B cell (primary cell): ENCODE measurements at regions not wholly inside any gene's neighbourhood (a gene's known extent, or its start where the extent isn't known, plus 50 kb on each side); places are given as distances from the start of the nearest gene placed in this dataset.

Experiments used
- ATAC-seq: fragments of 200-7000 bp; cut with Tn5 transposase; one replicate; pipeline ENCODE4 v1.10.0; 2021; ENCODE audit warnings: low read depth, mild to moderate bottlenecking, moderate number of reproducible peaks, moderate library complexity
- CTCF ChIA-PET: fragments of 350-600 bp; sonication (Branson Sonifier 250); formaldehyde crosslinking; loops from one replicate; lab custom pipeline; 2021; ENCODE audit warnings: antibody characterized with exemption, inconsistent platforms; lab: Charles Lee
- POLR2A ChIA-PET: fragments of 350-600 bp; sonication (Branson Sonifier 250); formaldehyde crosslinking; loops from one replicate; lab custom pipeline; 2021; ENCODE audit warnings: antibody characterized with exemption; lab: Charles Lee
- DNase-seq: peaks from one replicate; pipeline ENCODE4 v3.0.0; 2013
- H2AFZ ChIP-seq: 2 replicates; pipeline ENCODE4 v1.6.1; 2012; ENCODE audit warnings: mild to moderate bottlenecking, low read depth, low read length; ENCODE audit not compliant: insufficient read depth, poor library complexity, severe bottlenecking
- H3K27ac ChIP-seq, 2 donors: 1 replicate in 1 of 2; 2 replicates in 1 of 2; pipeline ENCODE4 v1.5.1; 2012 to 2013; ENCODE audit warnings: low read length in 2 of 2, mild to moderate bottlenecking in 2 of 2, moderate library complexity in 1 of 2
- H3K27me3 ChIP-seq, 4 experiments: fragments of 200-600 bp in 1 of 4; sonication (generic) in 1 of 4; replicated peaks in 1 of 4; 1 replicate in 2 of 4; 2 replicates in 2 of 4; pipeline versions ENCODE4 v1.6.1 to v1.7.0; 2013 to 2016; ENCODE audit warnings: low read length in 3 of 4, mild to moderate bottlenecking in 2 of 4, mixed read lengths in 1 of 4, moderate library complexity in 1 of 4; ENCODE audit not compliant: insufficient read depth in 4 of 4, control insufficient read depth in 3 of 4; ENCODE audit errors: control extremely low read depth in 1 of 4
- H3K36me3 ChIP-seq, 2 experiments: replicated peaks in 1 of 2; 1 replicate in 1 of 2; 2 replicates in 1 of 2; pipeline versions ENCODE4 v1.6.1 to v1.7.1; 2013; ENCODE audit warnings: low read length in 1 of 2; ENCODE audit not compliant: insufficient read depth in 2 of 2, control insufficient read depth in 1 of 2; ENCODE audit errors: control extremely low read depth in 1 of 2, extremely low read depth in 1 of 2
- H3K4me1 ChIP-seq, 2 donors: fragments of 200-600 bp in 1 of 2; sonication (generic) in 1 of 2; 1 replicate in 1 of 2; 2 replicates in 1 of 2; pipeline versions ENCODE4 v1.5.1 to v1.6.1; 2013 to 2017; ENCODE audit warnings: low read length in 2 of 2; ENCODE audit not compliant: control insufficient read depth in 2 of 2, insufficient read depth in 2 of 2
- H3K4me2 ChIP-seq: replicated peaks from 2 replicates; pipeline ENCODE3; 2012; ENCODE audit warnings: mild to moderate bottlenecking, low read depth, low read length; ENCODE audit not compliant: poor library complexity, severe bottlenecking
- H3K4me3 ChIP-seq, 5 experiments: fragments of 200-600 bp in 1 of 5; sonication (generic) in 1 of 5; 1 replicate in 3 of 5; 2 replicates in 2 of 5; pipeline versions ENCODE4 v1.5.1 to v1.7.0; 2011 to 2016; ENCODE audit warnings: low read length in 4 of 5, mild to moderate bottlenecking in 4 of 5, low read depth in 2 of 5, control low read depth in 1 of 5, moderate library complexity in 1 of 5; ENCODE audit not compliant: insufficient read depth in 1 of 5; ENCODE audit errors: control extremely low read depth in 1 of 5, extremely low read depth in 1 of 5
- H3K79me2 ChIP-seq: fragments of 200-600 bp; sonication (generic); one replicate; pipeline ENCODE4 v1.6.0; 2016; ENCODE audit warnings: low read length; ENCODE audit not compliant: control insufficient read depth, insufficient read depth
- H3K9ac ChIP-seq: fragments of 200-600 bp; sonication (generic); 2 replicates; pipeline ENCODE4 v1.6.1; 2017; ENCODE audit warnings: mild to moderate bottlenecking, low read length, moderate library complexity
- H3K9me3 ChIP-seq, 3 donors: one replicate each; pipeline versions ENCODE4 v1.6.1 to v1.7.1; 2013; ENCODE audit warnings: low read length in 2 of 3; ENCODE audit not compliant: control insufficient read depth in 2 of 3, insufficient read depth in 1 of 3; ENCODE audit errors: control extremely low read depth in 1 of 3
- H4K20me1 ChIP-seq: 2 replicates; pipeline ENCODE4 v1.6.0; 2012; ENCODE audit warnings: mild to moderate bottlenecking, low read length; ENCODE audit not compliant: insufficient read depth, control insufficient read depth, poor library complexity, severe bottlenecking
- H3K27ac Mint-ChIP-seq: one replicate; pipeline ENCODE4 v1.8.0; 2021; ENCODE audit warnings: mixed read lengths
- H3K27me3 Mint-ChIP-seq: one replicate; pipeline ENCODE4 v1.8.0; 2021; ENCODE audit warnings: mixed read lengths
- H3K4me1 Mint-ChIP-seq: one replicate; pipeline ENCODE4 v1.8.0; 2021; ENCODE audit warnings: mixed read lengths
- H3K4me3 Mint-ChIP-seq: one replicate; pipeline ENCODE4 v1.8.0; 2021; ENCODE audit warnings: mixed read lengths
- H3K9me3 Mint-ChIP-seq: one replicate; pipeline ENCODE4 v1.8.0; 2022; ENCODE audit warnings: mixed read lengths; ENCODE audit not compliant: insufficient read depth
- EZH2 ChIP-seq: IDR thresholded peaks from 2 replicates; pipeline ENCODE4 v1.6.1; 2012; ENCODE audit warnings: borderline replicate concordance, low read depth, mild to moderate bottlenecking, moderate library complexity, low read length; ENCODE audit not compliant: insufficient read depth, poor library complexity, severe bottlenecking
- WGBS: methylation state at CpG from one replicate; pipeline ENCODE4 v1.1.5; 2013; ENCODE audit warnings: missing lambda C conversion rate; ENCODE audit not compliant: insufficient coverage; 5-methylcytosine and 5-hydroxymethylcytosine counted together
- intact Hi-C: fragments of 100-400 bp; cut with micrococcal nuclease; formaldehyde crosslinking; loops from one replicate; pipeline ENCODE4 v1.10.0; 2022
- TF ChIP-seq, protein P1 (sequence below): fragments of 200-600 bp; IDR thresholded peaks from one replicate; pipeline ENCODE4 v1.8.0; 2022; ENCODE audit warnings: antibody characterized with exemption, mild to moderate bottlenecking

DNA sequence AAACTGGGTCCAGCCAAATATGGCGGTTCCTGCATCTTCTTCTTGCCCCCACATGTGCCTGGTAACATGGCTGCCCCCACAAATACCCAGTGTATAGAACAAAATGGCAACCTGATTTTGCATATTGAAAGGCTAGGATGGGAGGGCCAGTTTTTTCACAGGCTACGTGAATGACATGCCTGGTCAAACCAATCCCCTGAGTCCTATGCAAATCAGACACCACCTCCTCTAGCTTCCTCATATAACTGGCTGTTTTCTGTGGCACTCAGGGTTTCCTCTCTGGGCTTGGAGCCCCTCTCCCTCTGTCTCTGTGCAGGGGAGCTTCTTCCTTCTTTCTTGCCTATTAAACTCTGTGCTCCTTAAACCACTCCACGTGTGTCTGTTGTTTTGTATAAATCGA lies 372.1 kb downstream of the KIF16B start:
- TF ChIP-seq EZH2: no peak
- TF ChIP-seq, protein P1, sequence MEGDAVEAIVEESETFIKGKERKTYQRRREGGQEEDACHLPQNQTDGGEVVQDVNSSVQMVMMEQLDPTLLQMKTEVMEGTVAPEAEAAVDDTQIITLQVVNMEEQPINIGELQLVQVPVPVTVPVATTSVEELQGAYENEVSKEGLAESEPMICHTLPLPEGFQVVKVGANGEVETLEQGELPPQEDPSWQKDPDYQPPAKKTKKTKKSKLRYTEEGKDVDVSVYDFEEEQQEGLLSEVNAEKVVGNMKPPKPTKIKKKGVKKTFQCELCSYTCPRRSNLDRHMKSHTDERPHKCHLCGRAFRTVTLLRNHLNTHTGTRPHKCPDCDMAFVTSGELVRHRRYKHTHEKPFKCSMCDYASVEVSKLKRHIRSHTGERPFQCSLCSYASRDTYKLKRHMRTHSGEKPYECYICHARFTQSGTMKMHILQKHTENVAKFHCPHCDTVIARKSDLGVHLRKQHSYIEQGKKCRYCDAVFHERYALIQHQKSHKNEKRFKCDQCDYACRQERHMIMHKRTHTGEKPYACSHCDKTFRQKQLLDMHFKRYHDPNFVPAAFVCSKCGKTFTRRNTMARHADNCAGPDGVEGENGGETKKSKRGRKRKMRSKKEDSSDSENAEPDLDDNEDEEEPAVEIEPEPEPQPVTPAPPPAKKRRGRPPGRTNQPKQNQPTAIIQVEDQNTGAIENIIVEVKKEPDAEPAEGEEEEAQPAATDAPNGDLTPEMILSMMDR: no peak
- intact Hi-C loops: no loop called here
- ATAC-seq: no peak

DNA sequence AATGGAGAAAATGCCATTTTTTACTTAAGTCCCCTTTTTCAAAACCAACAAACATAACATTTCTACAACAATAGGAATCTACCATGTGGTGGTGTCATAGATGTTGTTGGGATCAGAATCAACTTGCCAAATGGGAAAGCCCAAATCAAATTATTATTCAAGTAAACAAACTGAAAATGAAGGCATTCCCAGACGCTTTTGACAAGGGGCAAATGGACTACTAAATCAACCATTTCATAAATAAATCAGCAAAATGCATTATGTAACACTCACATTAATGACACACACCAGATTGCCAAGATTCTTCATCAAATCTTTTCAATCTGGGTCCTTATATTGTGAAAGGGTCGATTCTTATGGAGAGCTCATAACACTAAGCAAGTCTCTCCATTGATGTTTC lies 375.6 kb downstream of the KIF16B start:
- Mint-ChIP-seq H3K4me3 (no peak overlapping the region), H3K4me1 (peaks cover 5% of the 10 kb centered on the region), H3K27ac (no peak overlapping the region), H3K9me3 (peaks cover 2% of the 10 kb centered on the region), H3K27me3 (no peaks in the 10 kb centered on the region)
- Histone ChIP-seq H3K9ac (no peak overlapping the region), H3K79me2 (no peaks in the 10 kb centered on the region), H3K27me3 (no peaks in the 10 kb centered on the region), H2AFZ (no peak overlapping the region), H3K27ac (no peak overlapping the region), H4K20me1 (no peaks in the 10 kb centered on the region), H3K4me3 (no peak overlapping the region), H3K4me2 (no peak overlapping the region), H3K9me3 (peaks cover 1 to 9% (median 3%) of the 10 kb centered on the region in 3 donors), H3K4me1 (peaks cover 0 to 3% of the 10 kb centered on the region in 2 donors), H3K36me3 (no peaks in the 10 kb centered on the region)
- CTCF ChIA-PET: no interaction called here
- DNase-seq (no peak), ATAC-seq (no peak)
- intact Hi-C loops: no loop called here
- TF ChIP-seq EZH2: no peak
- TF ChIP-seq, protein P1: no peak
- POLR2A ChIA-PET: no interaction called here
- no CpG with 5 or more reads among the region's 2 CpGs for WGBS

More for the DNA sequence above, 372.1 kb downstream of the KIF16B start:
- no peak overlapping the region for H3K4me2 ChIP-seq
- H3K27me3 Mint-ChIP-seq: no peaks in the 10 kb centered on the region
- H2AFZ ChIP-seq: no peak overlapping the region
- peaks cover 5% of the 10 kb centered on the region for H3K9me3 Mint-ChIP-seq
- H3K36me3 ChIP-seq: no peaks in the 10 kb centered on the region
- no peak for DNase-seq
- no peaks in the 10 kb centered on the region for H3K27me3 ChIP-seq
- CTCF ChIA-PET: no interaction called here
- peaks cover 2 to 3% of the 10 kb centered on the region in 2 donors for H3K4me1 ChIP-seq
- H3K27ac ChIP-seq: no peak overlapping the region
- H3K27ac Mint-ChIP-seq: no peak overlapping the region
- H3K9me3 ChIP-seq: peaks cover 1 to 9% (median 3%) of the 10 kb centered on the region in 3 donors
- H4K20me1 ChIP-seq: no peaks in the 10 kb centered on the region
- H3K4me3 Mint-ChIP-seq: no peak overlapping the region
- H3K4me1 Mint-ChIP-seq: peaks cover 12% of the 10 kb centered on the region
- POLR2A ChIA-PET: no interaction called here
- no peak overlapping the region for H3K4me3 ChIP-seq
- no peaks in the 10 kb centered on the region for H3K79me2 ChIP-seq
- no peak overlapping the region for H3K9ac ChIP-seq
- WGBS: 95% methylated on average over 3 of the region's 4 CpGs
